Activated T-cell treated with anti-CD3 and anti-CD28 coated beads for 4 hours (primary cell): ENCODE measurements at regions not wholly inside any gene's neighbourhood (a gene's known extent, or its start where the extent isn't known, plus 50 kb on each side); places are given as distances from the start of the nearest gene placed in this dataset.
A peak's percentile ranks its signal among the peaks of the same experiment; 100 is the strongest.

Experiments
- DNase-seq: peaks from one replicate; pipeline ENCODE4 v3.0.0-alpha.2; 2020

GRCh38 chr4:122027203-122027602 is 75.3 kb upstream of the TRPC3 start:
- no peak for DNase-seq

- DNase-seq = no peak
These were observed 65.4 kb upstream of the TRPC3 start for GRCh38 chr4:122017296-122017695.

GRCh38 chr4:122015203-122015602 is 63.3 kb upstream of the TRPC3 start:
- DNase-seq = no peak

- DNase-seq = no peak
These were observed 60.9 kb upstream of the TRPC3 start for GRCh38 chr4:122012735-122013134.

GRCh38 chr4:122010610-122011009 is 58.8 kb upstream of the TRPC3 start:
- no peak for DNase-seq

GRCh38 chr4:122009524-122009923 is 57.7 kb upstream of the TRPC3 start:
- no peak for DNase-seq

- no peak for DNase-seq
These were observed 55.2 kb upstream of the TRPC3 start for GRCh38 chr4:122007016-122007415.

- DNase-seq = no peak
These were observed 53.4 kb upstream of the TRPC3 start for GRCh38 chr4:122005064-122005755.

GRCh38 chr4:122003335-122003734 is 51.5 kb upstream of the TRPC3 start:
- peak; percentile 19 for DNase-seq
